ENCODE measurements at regions not wholly inside any gene's neighbourhood (a gene's known extent, or its start where the extent isn't known, plus 50 kb on each side); places are given as distances from the start of the nearest gene placed in this dataset.

DNA sequence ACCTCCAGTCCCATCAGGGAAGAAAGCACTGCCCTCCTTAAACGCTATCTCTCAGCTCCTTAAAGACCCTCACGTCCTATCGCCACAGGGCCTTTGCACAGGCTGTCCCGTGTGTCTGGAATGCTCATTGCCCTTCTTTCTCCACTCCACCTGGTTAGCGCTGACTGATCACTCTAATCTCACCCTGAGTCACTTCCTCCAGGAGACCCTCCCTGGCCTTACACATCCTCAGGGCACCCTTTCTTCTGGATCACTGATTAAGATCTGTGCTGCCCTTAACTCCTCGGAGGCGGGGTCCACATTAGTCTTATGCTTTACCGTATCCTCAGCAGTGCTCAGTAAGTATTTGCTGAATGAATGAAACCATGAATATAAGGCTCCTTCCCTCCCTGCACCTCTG is 94.7 kb downstream of the SYNE3 start:
- Mint-ChIP-seq H3K4me3 (no peak overlapping the region), H3K27ac (no peak overlapping the region), H3K27me3 (ENCODE audit: insufficient read depth) (no peaks in the 10 kb centered on the region), H3K36me3 (ENCODE audit: low read depth) (peaks cover 40% of the 10 kb centered on the region), H3K4me1 (ENCODE audit: low read depth) (no peaks in the 10 kb centered on the region), H3K9me3 (no peaks in the 10 kb centered on the region)
- TF ChIP-seq, protein P1, sequence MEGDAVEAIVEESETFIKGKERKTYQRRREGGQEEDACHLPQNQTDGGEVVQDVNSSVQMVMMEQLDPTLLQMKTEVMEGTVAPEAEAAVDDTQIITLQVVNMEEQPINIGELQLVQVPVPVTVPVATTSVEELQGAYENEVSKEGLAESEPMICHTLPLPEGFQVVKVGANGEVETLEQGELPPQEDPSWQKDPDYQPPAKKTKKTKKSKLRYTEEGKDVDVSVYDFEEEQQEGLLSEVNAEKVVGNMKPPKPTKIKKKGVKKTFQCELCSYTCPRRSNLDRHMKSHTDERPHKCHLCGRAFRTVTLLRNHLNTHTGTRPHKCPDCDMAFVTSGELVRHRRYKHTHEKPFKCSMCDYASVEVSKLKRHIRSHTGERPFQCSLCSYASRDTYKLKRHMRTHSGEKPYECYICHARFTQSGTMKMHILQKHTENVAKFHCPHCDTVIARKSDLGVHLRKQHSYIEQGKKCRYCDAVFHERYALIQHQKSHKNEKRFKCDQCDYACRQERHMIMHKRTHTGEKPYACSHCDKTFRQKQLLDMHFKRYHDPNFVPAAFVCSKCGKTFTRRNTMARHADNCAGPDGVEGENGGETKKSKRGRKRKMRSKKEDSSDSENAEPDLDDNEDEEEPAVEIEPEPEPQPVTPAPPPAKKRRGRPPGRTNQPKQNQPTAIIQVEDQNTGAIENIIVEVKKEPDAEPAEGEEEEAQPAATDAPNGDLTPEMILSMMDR (IDR thresholded peaks at IDR 0.05): no peak
- DNase-seq: no peak

GRCh38 chr14:95420060-95420459 is 96.4 kb downstream of the SYNE3 start:
- DNase-seq: no peak
- Mint-ChIP-seq H3K4me1 (ENCODE audit: low read depth) (no peaks in the 10 kb centered on the region), H3K27ac (no peak overlapping the region), H3K36me3 (ENCODE audit: low read depth) (peaks cover 36% of the 10 kb centered on the region), H3K4me3 (no peak overlapping the region), H3K27me3 (ENCODE audit: insufficient read depth) (no peaks in the 10 kb centered on the region), H3K9me3 (no peaks in the 10 kb centered on the region)
- TF ChIP-seq, protein P1 (IDR thresholded peaks at IDR 0.05): no peak

GRCh38 chr14:95419569-95419968 is 96.9 kb downstream of the SYNE3 start:
- no peak overlapping the region for H3K4me3 Mint-ChIP-seq
- H3K27ac Mint-ChIP-seq: no peak overlapping the region
- TF ChIP-seq, protein P1 (IDR thresholded peaks at IDR 0.05): no peak
- H3K9me3 Mint-ChIP-seq: no peaks in the 10 kb centered on the region
- H3K27me3 Mint-ChIP-seq (ENCODE audit: insufficient read depth): no peaks in the 10 kb centered on the region
- H3K36me3 Mint-ChIP-seq (ENCODE audit: low read depth): peaks cover 36% of the 10 kb centered on the region
- no peak for DNase-seq
- peaks cover 3% of the 10 kb centered on the region; the same call in 1 of the 2 replicates for H3K4me1 Mint-ChIP-seq (ENCODE audit: low read depth)

GRCh38 chr14:95418858-95419257 is 97.6 kb downstream of the SYNE3 start:
- no peaks in the 10 kb centered on the region for H3K27me3 Mint-ChIP-seq (ENCODE audit: insufficient read depth)
- H3K4me1 Mint-ChIP-seq (ENCODE audit: low read depth): peaks cover 10% of the 10 kb centered on the region
- H3K36me3 Mint-ChIP-seq (ENCODE audit: low read depth): peaks cover 36% of the 10 kb centered on the region
- no peak for DNase-seq
- H3K4me3 Mint-ChIP-seq: no peak overlapping the region
- H3K9me3 Mint-ChIP-seq: no peaks in the 10 kb centered on the region
- TF ChIP-seq, protein P1 (IDR thresholded peaks at IDR 0.05): no peak
- H3K27ac Mint-ChIP-seq: no peak overlapping the region

DNA sequence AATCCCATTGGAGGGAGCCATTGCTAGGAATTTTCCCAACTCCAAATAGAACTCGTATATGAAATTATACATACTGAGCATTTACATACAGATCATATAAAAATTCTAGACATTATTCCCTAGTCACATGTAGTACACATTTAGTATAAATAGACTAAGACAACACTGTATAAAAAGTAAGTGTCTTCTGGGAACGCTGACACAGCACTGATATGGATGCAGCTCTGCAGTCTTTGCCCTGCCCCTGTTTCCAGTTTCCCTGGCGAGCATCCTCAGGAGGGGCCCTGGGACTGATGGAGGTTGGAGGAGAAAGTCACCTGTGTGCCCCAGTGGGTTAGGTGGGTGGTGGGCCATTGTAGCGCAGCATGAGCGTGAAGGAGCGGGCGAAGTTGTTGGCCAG is 97.8 kb upstream of the CLMN start:
- Mint-ChIP-seq H3K27ac (no peak overlapping the region), H3K27me3 (ENCODE audit: insufficient read depth) (no peaks in the 10 kb centered on the region), H3K9me3 (no peaks in the 10 kb centered on the region), H3K4me1 (ENCODE audit: low read depth) (peaks cover 17% of the 10 kb centered on the region), H3K4me3 (no peak overlapping the region), H3K36me3 (ENCODE audit: low read depth) (peaks cover 31% of the 10 kb centered on the region)
- TF ChIP-seq, protein P1 (IDR thresholded peaks at IDR 0.05): no peak; the same call in 1 of the 2 replicates
- DNase-seq: no peak

- H3K4me1 Mint-ChIP-seq (ENCODE audit: low read depth): peaks cover 17% of the 10 kb centered on the region
- H3K4me3 Mint-ChIP-seq: no peak overlapping the region
- H3K27me3 Mint-ChIP-seq (ENCODE audit: insufficient read depth): no peaks in the 10 kb centered on the region; the same call in 1 of the 2 replicates
- no peak for DNase-seq
- H3K27ac Mint-ChIP-seq: no peak overlapping the region
- TF ChIP-seq, protein P1 (IDR thresholded peaks at IDR 0.05): no peak
- peaks cover 20% of the 10 kb centered on the region for H3K36me3 Mint-ChIP-seq (ENCODE audit: low read depth)
- no peaks in the 10 kb centered on the region for H3K9me3 Mint-ChIP-seq
Measured at GRCh38 chr14:95415993-95416392, 96.3 kb upstream of the CLMN start.

Data from HFFc6 (cell line).